ENCODE measurements at regions not wholly inside any gene's neighbourhood (a gene's known extent, or its start where the extent isn't known, plus 50 kb on each side); places are given as distances from the start of the nearest gene placed in this dataset.
A peak's percentile ranks its signal among the peaks of the same experiment; 100 is the strongest.

- no peak for TF ChIP-seq CTCF (IDR thresholded peaks at IDR 0.05; ENCODE audit: low read depth, low read length)
- no peak overlapping the region for H3K4me3 ChIP-seq (ENCODE audit: low read depth, low read length)
- in situ Hi-C loops (cut with HindIII; ENCODE audit: low sequenced_read_pairs) = no loop called here
- no peak for DNase-seq (ENCODE audit: low read depth, low spot score)
These were observed 53.8 kb downstream of the COX7C start for GRCh38 chr5:86671536-86671935.

GRCh38 chr5:86674069-86674468 is 56.3 kb downstream of the COX7C start:
- no peak for TF ChIP-seq CTCF (IDR thresholded peaks at IDR 0.05; ENCODE audit: low read depth, low read length)
- no peak for DNase-seq (ENCODE audit: low read depth, low spot score)
- H3K4me3 ChIP-seq (ENCODE audit: low read depth, low read length) = no peak overlapping the region
- in situ Hi-C loops (cut with HindIII; ENCODE audit: low sequenced_read_pairs) = no loop called here

- in situ Hi-C loops (cut with HindIII; ENCODE audit: low sequenced_read_pairs) = no loop called here
- no peak for TF ChIP-seq CTCF (IDR thresholded peaks at IDR 0.05; ENCODE audit: low read depth, low read length)
- peak; percentile 7 for DNase-seq (ENCODE audit: low read depth, low spot score)
- no peak overlapping the region for H3K4me3 ChIP-seq (ENCODE audit: low read depth, low read length)
These were observed 57.6 kb downstream of the COX7C start for GRCh38 chr5:86675311-86675710.

GRCh38 chr5:86679529-86679928 is 61.8 kb downstream of the COX7C start:
- H3K4me3 ChIP-seq (ENCODE audit: low read depth, low read length) = no peak overlapping the region
- DNase-seq (ENCODE audit: low read depth, low spot score) = peak; percentile 95
- in situ Hi-C loops (cut with HindIII; ENCODE audit: low sequenced_read_pairs) = no loop called here
- TF ChIP-seq CTCF (IDR thresholded peaks at IDR 0.05; ENCODE audit: low read depth, low read length) = peak; percentile 51

- TF ChIP-seq CTCF (IDR thresholded peaks at IDR 0.05; ENCODE audit: low read depth, low read length) = no peak
- in situ Hi-C loops (cut with HindIII; ENCODE audit: low sequenced_read_pairs) = no loop called here
- no peak for DNase-seq (ENCODE audit: low read depth, low spot score)
- no peak overlapping the region for H3K4me3 ChIP-seq (ENCODE audit: low read depth, low read length)
These were observed 62.2 kb downstream of the COX7C start for GRCh38 chr5:86679949-86680348.

GRCh38 chr5:86684222-86684621 is 66.5 kb downstream of the COX7C start:
- in situ Hi-C loops (cut with HindIII; ENCODE audit: low sequenced_read_pairs) = no loop called here
- peak; percentile 58 for DNase-seq (ENCODE audit: low read depth, low spot score)
- no peak overlapping the region for H3K4me3 ChIP-seq (ENCODE audit: low read depth, low read length)
- no peak for TF ChIP-seq CTCF (IDR thresholded peaks at IDR 0.05; ENCODE audit: low read depth, low read length)

GRCh38 chr5:86686046-86686445 is 68.3 kb downstream of the COX7C start:
- in situ Hi-C loops (cut with HindIII; ENCODE audit: low sequenced_read_pairs) = no loop called here
- DNase-seq (ENCODE audit: low read depth, low spot score) = no peak
- no peak overlapping the region for H3K4me3 ChIP-seq (ENCODE audit: low read depth, low read length)
- TF ChIP-seq CTCF (IDR thresholded peaks at IDR 0.05; ENCODE audit: low read depth, low read length) = no peak
